HG03575 (cell line): ENCODE measurements at regions not wholly inside any gene's neighbourhood (a gene's known extent, or its start where the extent isn't known, plus 50 kb on each side); places are given as distances from the start of the nearest gene placed in this dataset.

Experiments used
- ATAC-seq: cut with Tn5 transposase; IDR thresholded peaks from one replicate; pipeline ENCODE4 v1.9.1; 2021; ENCODE audit not compliant: unreplicated experiment, insufficient number of reproducible peaks, low FRiP score; ENCODE audit errors: extremely low read depth

- no peak for ATAC-seq
These were observed 272.3 kb upstream of the COL3A1 start for GRCh38 chr2:188701836-188702235.

GRCh38 chr2:188705191-188705590, 269.0 kb upstream of the COL3A1 start:
- no peak for ATAC-seq

DNA sequence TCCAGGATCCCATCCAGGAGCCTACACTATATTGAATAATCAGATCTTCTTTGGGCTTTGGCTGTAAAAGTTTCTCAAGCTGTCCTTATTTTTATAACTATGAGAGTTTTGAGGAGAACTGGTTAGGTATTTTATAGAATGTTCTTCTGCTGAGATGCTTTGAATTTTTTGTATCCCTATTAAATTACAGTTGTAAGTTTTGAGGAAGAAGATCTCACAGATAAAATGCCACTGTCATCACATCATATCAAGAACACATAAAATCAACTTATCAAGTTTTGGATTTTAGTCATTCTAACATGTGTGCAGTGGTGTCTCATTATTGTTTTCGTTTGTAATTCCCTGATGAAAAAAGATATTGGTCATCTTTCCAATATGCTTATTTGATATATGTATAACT, 260.2 kb upstream of the COL3A1 start:
- no peak for ATAC-seq

- ATAC-seq, result no peak
These were observed 253.2 kb upstream of the COL3A1 start for GRCh38 chr2:188720811-188721605.

DNA sequence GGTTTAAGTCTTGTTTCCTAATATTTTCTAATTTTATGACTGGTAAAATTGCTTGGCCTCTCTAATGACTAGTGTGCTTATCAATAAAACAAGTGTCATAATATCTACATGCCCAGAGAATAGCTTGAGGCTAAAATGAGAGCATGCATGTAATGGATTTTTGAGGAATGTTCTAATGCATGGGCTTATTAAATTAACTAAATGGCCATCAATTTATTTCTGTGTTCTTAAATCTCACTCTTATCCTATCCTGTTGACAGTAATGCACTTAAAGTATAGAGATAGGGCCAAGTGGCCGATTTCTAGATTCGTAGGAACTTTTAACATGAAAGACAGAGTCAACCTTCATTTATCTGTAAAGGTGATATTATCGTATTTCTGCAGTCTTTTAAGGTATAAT, 252.4 kb upstream of the COL3A1 start:
- no peak for ATAC-seq

- ATAC-seq, result no peak
These were observed 248.3 kb upstream of the COL3A1 start for GRCh38 chr2:188725746-188726360.

- no peak for ATAC-seq
These were observed 247.4 kb upstream of the COL3A1 start for GRCh38 chr2:188726626-188727247.

DNA sequence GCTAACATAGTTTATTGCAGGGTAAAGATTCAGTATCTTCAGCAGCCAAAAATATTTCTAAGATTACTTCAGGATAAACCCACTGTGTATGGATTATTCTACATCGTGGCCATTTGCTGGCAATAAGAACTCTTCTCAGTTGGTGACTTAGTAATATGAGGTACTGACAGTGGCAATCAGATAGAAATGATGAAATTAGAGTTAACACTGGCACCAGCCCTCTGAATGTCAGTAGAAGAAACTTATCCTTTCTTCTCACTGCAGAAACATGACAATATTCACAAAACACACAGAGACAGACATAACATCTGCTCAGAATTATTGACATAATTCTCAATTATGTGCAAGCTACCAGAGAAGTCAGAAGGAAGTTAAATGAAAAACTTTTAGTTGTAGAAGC, 246.3 kb upstream of the COL3A1 start:
- no peak for ATAC-seq

DNA sequence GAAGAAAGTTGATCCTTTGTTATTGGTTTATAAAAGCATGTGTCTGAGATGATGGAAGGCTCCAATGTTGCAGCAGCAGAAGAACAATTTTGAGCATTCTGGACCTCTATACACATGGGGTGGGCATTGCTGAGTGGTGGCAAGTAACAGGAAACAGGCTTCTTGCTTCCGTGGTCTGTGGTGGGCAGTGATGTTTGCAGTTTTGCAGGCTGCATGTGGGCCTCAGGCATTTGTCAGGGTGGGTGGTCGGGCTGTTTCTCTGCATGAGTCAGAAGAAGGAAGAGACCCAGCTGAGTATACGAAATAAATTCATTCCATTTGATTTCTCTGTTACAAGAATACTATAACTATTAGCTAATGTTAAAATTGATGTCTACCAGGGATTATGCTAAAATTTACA, 239.5 kb upstream of the COL3A1 start:
- ATAC-seq, result no peak

DNA sequence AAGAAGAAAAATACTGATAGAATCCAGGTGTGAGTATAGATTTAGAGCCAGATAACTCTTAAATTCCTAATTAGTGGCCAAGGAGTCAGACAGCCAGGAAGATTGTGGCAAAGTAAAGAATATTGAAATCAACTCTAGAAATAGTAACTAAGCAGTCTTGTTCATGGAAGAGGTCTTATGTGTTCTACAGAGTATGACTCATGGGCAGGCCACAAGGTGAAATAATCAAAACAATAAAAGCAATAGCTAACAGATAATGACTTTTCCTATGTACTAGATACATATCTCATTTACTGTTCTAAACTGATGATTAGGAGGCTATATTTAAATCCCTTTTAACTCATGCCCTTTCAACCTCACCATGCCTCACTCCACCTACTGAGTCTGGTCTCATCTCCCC, 227.4 kb upstream of the COL3A1 start:
- no peak for ATAC-seq

DNA sequence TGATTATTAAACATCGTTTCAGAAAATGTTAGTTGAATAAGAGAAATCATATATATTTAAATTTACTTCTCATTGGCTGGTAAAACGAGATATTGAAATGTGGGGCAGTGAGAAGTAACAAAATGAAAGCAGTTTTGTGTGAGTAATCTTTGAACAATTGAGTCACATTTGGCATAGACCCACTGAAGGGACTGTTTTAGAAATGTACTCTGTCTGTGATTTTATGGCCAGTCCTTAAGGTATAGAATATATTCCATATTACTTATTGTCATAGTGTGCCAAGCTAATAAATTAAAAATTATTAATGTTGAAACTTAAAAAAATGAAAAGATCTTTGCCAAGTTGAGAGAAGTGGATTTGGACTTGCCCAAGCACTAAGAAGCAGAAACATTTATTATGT, 222.4 kb upstream of the COL3A1 start:
- no peak for ATAC-seq

GRCh38 chr2:188752311-188752710, 221.9 kb upstream of the COL3A1 start:
- no peak for ATAC-seq

- ATAC-seq, result no peak
These were observed 212.0 kb upstream of the COL3A1 start for GRCh38 chr2:188762151-188762550.

DNA sequence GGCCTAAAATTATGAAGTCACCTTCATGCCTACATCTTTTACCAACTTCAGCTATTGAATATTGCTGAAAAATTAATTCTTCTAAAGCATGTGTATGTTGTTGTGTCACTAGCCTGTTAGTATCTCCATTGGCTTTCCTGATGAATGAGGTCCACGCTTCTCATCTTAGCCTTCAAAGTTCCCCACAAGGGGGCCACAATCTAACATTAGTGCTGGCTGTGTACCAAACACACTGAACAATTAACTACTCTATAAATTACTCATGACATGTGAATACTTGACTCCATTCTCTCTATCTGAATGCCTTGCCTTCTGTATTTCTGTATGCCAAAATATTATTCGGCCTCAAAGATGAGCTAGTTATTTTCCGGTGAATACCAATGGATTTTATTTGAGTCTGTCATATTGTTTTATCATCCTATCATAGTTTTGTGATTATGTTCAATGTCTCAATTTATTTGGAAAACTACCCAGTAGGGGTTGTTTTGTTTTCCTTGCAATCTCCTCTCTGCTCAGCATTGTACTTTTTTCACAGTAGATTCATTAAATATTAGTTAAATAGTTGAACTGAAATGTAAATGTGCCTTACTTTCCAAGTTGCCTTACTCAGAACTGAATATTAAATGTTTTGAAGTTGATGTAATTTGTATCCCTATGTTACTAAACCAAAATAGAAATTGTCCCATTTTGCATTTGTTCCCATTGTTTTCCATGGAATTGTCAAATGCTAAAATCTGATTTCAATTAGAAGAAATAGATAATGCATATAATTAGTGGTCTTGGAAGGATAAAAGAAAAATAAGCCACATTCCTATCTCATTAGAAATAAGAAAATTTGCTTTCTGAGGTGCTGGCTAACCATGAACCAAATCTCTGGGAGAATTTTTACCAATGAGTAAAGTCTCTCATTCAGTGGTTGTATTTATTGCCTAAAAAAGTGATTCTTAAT, 208.4 kb upstream of the COL3A1 start:
- ATAC-seq, result no peak

DNA sequence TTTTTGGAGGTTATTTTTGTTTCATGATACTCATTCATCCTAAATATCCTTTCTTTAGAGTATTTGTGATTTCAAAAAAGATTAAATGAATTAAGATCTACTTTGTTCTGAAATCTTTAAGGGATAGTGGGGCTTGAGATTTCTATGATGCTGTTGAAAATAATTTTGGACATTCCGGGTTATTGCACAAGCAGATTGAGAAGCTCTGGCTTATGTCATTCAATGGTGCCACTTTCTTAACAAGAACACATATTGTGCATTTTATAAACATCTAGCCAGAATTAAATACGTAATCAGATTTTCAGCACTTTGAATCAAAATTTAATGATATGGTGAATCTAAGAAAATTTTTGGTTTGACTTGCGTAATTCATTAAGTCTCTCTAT, 207.7 kb upstream of the COL3A1 start:
- ATAC-seq, result no peak

GRCh38 chr2:188767176-188767575, 207.0 kb upstream of the COL3A1 start:
- ATAC-seq, result no peak

DNA sequence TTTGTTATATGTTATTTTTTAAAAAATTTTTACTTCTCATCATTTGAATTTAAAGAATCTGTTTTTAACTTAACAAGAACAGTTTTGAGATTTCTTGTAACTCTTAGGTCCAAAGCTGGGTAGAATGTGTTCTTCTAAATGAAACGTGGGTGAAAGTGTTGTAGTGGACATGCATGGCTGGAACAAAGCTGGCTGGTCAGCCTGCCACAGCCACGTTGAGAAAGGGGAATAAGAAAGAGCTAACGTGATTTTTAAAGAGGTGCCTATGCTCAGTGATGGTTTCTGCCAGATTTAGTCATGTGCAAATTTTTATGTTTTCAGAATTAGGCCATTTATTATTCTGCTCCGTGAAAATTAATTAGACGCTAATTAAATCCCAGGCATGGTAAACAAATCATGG, 203.9 kb upstream of the COL3A1 start:
- ATAC-seq, result no peak

- no peak for ATAC-seq
These were observed 201.1 kb upstream of the COL3A1 start for GRCh38 chr2:188773075-188773474.

DNA sequence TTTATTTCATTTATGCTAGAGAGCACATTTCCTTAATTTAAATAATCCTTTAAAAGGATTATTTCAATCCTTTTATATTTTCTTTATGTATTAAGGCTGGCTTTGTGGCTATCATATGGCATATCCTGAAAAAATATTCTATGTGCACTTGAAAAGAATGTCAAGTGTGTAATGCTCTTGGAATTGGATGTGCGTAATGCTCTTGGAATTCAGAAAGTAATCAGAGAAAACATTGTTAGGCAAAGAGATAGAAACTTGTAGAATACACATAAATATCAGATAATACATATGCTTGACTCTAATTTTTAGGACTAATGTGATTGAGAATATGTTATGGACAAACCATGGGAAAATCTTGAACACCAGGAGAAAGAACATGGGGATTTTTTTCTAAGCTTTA, 197.5 kb upstream of the COL3A1 start:
- ATAC-seq, result no peak
